ENCODE measurements at regions not wholly inside any gene's neighbourhood (a gene's known extent, or its start where the extent isn't known, plus 50 kb on each side); places are given as distances from the start of the nearest gene placed in this dataset.
"Not testable (repeated sequence)": the region's sequence is repeated elsewhere in the genome, so short reads cannot be mapped to it uniquely, and the experiment has no call there.

- no peak for DNase-seq
- peaks cover 11% of the 10 kb centered on the region for H3K36me3 Mint-ChIP-seq
- H3K27ac Mint-ChIP-seq = no peak overlapping the region
- no peak overlapping the region for H3K4me3 Mint-ChIP-seq
- CTCF ChIA-PET = no interaction called here
- H3K9me3 Mint-ChIP-seq = peaks cover 12% of the 10 kb centered on the region
- peaks cover 16% of the 10 kb centered on the region for H3K4me1 Mint-ChIP-seq
- H3K27me3 Mint-ChIP-seq = peaks cover 4% of the 10 kb centered on the region
Measured at GRCh38 chr1:168490306-168490705, 53.5 kb downstream of the XCL2 start.

GRCh38 chr1:168488138-168488537 lies 55.7 kb downstream of the XCL2 start:
- CTCF ChIA-PET = interaction anchor here (1.0 kb wide), 1 partner anchor 22 kb away, joined by 3 read pairs; no protein-coding TSS in a partner anchor
- DNase-seq = no peak
- H3K4me1 Mint-ChIP-seq = peaks cover 38% of the 10 kb centered on the region
- H3K27me3 Mint-ChIP-seq = peaks cover under 1% of the 10 kb centered on the region
- no peak overlapping the region for H3K27ac Mint-ChIP-seq
- H3K4me3 Mint-ChIP-seq = no peak overlapping the region
- peaks cover 16% of the 10 kb centered on the region for H3K36me3 Mint-ChIP-seq
- H3K9me3 Mint-ChIP-seq = peaks cover 12% of the 10 kb centered on the region

- CTCF ChIA-PET, DNase-seq, H3K27me3 Mint-ChIP-seq, H3K27ac Mint-ChIP-seq, H3K4me3 Mint-ChIP-seq: not testable (repeated sequence)
- Mint-ChIP-seq H3K9me3 (peaks cover 12% of the 10 kb centered on the region), H3K4me1 (peaks cover 43% of the 10 kb centered on the region), H3K36me3 (peaks cover 19% of the 10 kb centered on the region)
Measured at GRCh38 chr1:168486820-168487219, 57.0 kb downstream of the XCL2 start.

- Mint-ChIP-seq H3K27ac (peak overlapping the region; percentile 70), H3K4me3 (peak overlapping the region; percentile 29), H3K36me3 (peaks cover 22% of the 10 kb centered on the region), H3K9me3 (peaks cover 12% of the 10 kb centered on the region), H3K27me3 (no peaks in the 10 kb centered on the region), H3K4me1 (peaks cover 50% of the 10 kb centered on the region)
- peak; percentile 26 for DNase-seq
- CTCF ChIA-PET = interaction anchor here (0.7 kb wide), 1 partner anchor 9 kb away, joined by 3 read pairs; no protein-coding TSS in a partner anchor
Measured at GRCh38 chr1:168485048-168485447, 58.7 kb downstream of the XCL2 start.

- Mint-ChIP-seq H3K27ac (peak overlapping the region; percentile 15), H3K4me3 (no peak overlapping the region), H3K9me3 (peaks cover 12% of the 10 kb centered on the region), H3K4me1 (peaks cover 50% of the 10 kb centered on the region), H3K27me3 (no peaks in the 10 kb centered on the region), H3K36me3 (peaks cover 22% of the 10 kb centered on the region)
- no peak for DNase-seq
- CTCF ChIA-PET = interaction anchor here (0.7 kb wide), 1 partner anchor 13 kb away, joined by 3 read pairs; no protein-coding TSS in a partner anchor
Measured at GRCh38 chr1:168484083-168484482, 59.7 kb downstream of the XCL2 start.

GRCh38 chr1:168483539-168483938 lies 60.3 kb downstream of the XCL2 start:
- H3K27ac Mint-ChIP-seq = no peak overlapping the region
- H3K4me1 Mint-ChIP-seq = peaks cover 51% of the 10 kb centered on the region
- CTCF ChIA-PET = interaction anchor here (2.0 kb wide), 1 partner anchor 141 kb away, joined by 7 read pairs; no protein-coding TSS in a partner anchor
- DNase-seq = no peak
- H3K27me3 Mint-ChIP-seq = no peaks in the 10 kb centered on the region
- H3K9me3 Mint-ChIP-seq = peaks cover 12% of the 10 kb centered on the region
- no peak overlapping the region for H3K4me3 Mint-ChIP-seq
- peaks cover 23% of the 10 kb centered on the region for H3K36me3 Mint-ChIP-seq

GRCh38 chr1:168482106-168482505 lies 61.7 kb downstream of the XCL2 start:
- Mint-ChIP-seq H3K9me3 (peaks cover 12% of the 10 kb centered on the region), H3K27me3 (no peaks in the 10 kb centered on the region), H3K4me3 (no peak overlapping the region), H3K27ac (no peak overlapping the region), H3K4me1 (peaks cover 57% of the 10 kb centered on the region), H3K36me3 (peaks cover 24% of the 10 kb centered on the region)
- DNase-seq = no peak
- CTCF ChIA-PET = interaction anchor here (1.2 to 2.0 kb wide), 2 partner anchors 16 to 140 kb away, joined by 3 to 7 read pairs; no protein-coding TSS in a partner anchor

GRCh38 chr1:168481586-168481985 lies 62.2 kb downstream of the XCL2 start:
- no peak overlapping the region for H3K27ac Mint-ChIP-seq
- H3K27me3 Mint-ChIP-seq = no peaks in the 10 kb centered on the region
- H3K9me3 Mint-ChIP-seq = peaks cover 9% of the 10 kb centered on the region
- peaks cover 60% of the 10 kb centered on the region for H3K4me1 Mint-ChIP-seq
- DNase-seq = no peak
- no peak overlapping the region for H3K4me3 Mint-ChIP-seq
- H3K36me3 Mint-ChIP-seq = peaks cover 24% of the 10 kb centered on the region
- CTCF ChIA-PET = interaction anchor here (2.0 kb wide), 1 partner anchor 139 kb away, joined by 7 read pairs; no protein-coding TSS in a partner anchor

- Mint-ChIP-seq H3K9me3 (peaks cover 7% of the 10 kb centered on the region), H3K4me3 (no peak overlapping the region), H3K27ac (no peak overlapping the region), H3K27me3 (no peaks in the 10 kb centered on the region), H3K4me1 (peaks cover 58% of the 10 kb centered on the region), H3K36me3 (peaks cover 18% of the 10 kb centered on the region)
- CTCF ChIA-PET = no interaction called here
- no peak for DNase-seq
Measured at GRCh38 chr1:168480997-168481396, 62.8 kb downstream of the XCL2 start.

GRCh38 chr1:168477792-168478191 lies 66.0 kb downstream of the XCL2 start:
- no peak overlapping the region for H3K4me3 Mint-ChIP-seq

GRCh38 chr1:168476588-168477385 lies 67.0 kb downstream of the XCL2 start:
- no peak overlapping the region for H3K27ac Mint-ChIP-seq
- H3K27me3 Mint-ChIP-seq = no peaks in the 10 kb centered on the region
- no peak overlapping the region for H3K4me3 Mint-ChIP-seq
- peaks cover 28% of the 10 kb centered on the region for H3K9me3 Mint-ChIP-seq
- DNase-seq = no peak
- H3K36me3 Mint-ChIP-seq = peaks cover 22% of the 10 kb centered on the region
- CTCF ChIA-PET = interaction anchor here (1.7 kb wide), 1 partner anchor 45 kb away, joined by 3 read pairs; no protein-coding TSS in a partner anchor
- H3K4me1 Mint-ChIP-seq = peaks cover 25% of the 10 kb centered on the region

More at GRCh38 chr1:168477792-168478191, 66.0 kb downstream of the XCL2 start:
- Mint-ChIP-seq H3K27ac (no peak overlapping the region), H3K4me1 (peaks cover 27% of the 10 kb centered on the region), H3K36me3 (peaks cover 22% of the 10 kb centered on the region), H3K9me3 (peaks cover 25% of the 10 kb centered on the region), H3K27me3 (no peaks in the 10 kb centered on the region)
- no peak for DNase-seq
- CTCF ChIA-PET = interaction anchor here (1.7 kb wide), 1 partner anchor 44 kb away, joined by 3 read pairs; no protein-coding TSS in a partner anchor

GRCh38 chr1:168474322-168474721 lies 69.5 kb downstream of the XCL2 start:
- Mint-ChIP-seq H3K4me1 (peaks cover 37% of the 10 kb centered on the region), H3K27ac (no peak overlapping the region)

GRCh38 chr1:168473126-168473525 lies 70.7 kb downstream of the XCL2 start:
- Mint-ChIP-seq H3K27me3 (no peaks in the 10 kb centered on the region), H3K9me3 (peaks cover 28% of the 10 kb centered on the region), H3K27ac (no peak overlapping the region), H3K4me1 (peaks cover 45% of the 10 kb centered on the region), H3K36me3 (peaks cover 16% of the 10 kb centered on the region), H3K4me3 (no peak overlapping the region)
- CTCF ChIA-PET = no interaction called here
- DNase-seq = no peak

More at GRCh38 chr1:168474322-168474721, 69.5 kb downstream of the XCL2 start:
- DNase-seq = no peak
- Mint-ChIP-seq H3K4me3 (no peak overlapping the region), H3K36me3 (peaks cover 19% of the 10 kb centered on the region), H3K9me3 (peaks cover 28% of the 10 kb centered on the region), H3K27me3 (no peaks in the 10 kb centered on the region)
- CTCF ChIA-PET = no interaction called here

- Mint-ChIP-seq H3K9me3 (peaks cover 28% of the 10 kb centered on the region), H3K36me3 (peaks cover 16% of the 10 kb centered on the region), H3K27me3 (no peaks in the 10 kb centered on the region), H3K4me1 (peaks cover 47% of the 10 kb centered on the region), H3K4me3 (no peak overlapping the region), H3K27ac (no peak overlapping the region)
- no peak for DNase-seq
- CTCF ChIA-PET = no interaction called here
Measured at GRCh38 chr1:168472223-168472622, 71.6 kb downstream of the XCL2 start.
